ENCODE measurements at regions not wholly inside any gene's neighbourhood (a gene's known extent, or its start where the extent isn't known, plus 50 kb on each side); places are given as distances from the start of the nearest gene placed in this dataset.

- TF ChIP-seq GABPA (IDR thresholded peaks at IDR 0.05; ENCODE audit: low read depth) = no peak
- no peak for TF ChIP-seq CTCF (IDR thresholded peaks at IDR 0.05; ENCODE audit: insufficient read depth, low read length)
Observed at GRCh38 chr4:19167311-19167710, 1084.4 kb upstream of the SLIT2 start.

Measured in HL-60 (cell line).